ENCODE measurements at regions not wholly inside any gene's neighbourhood (a gene's known extent, or its start where the extent isn't known, plus 50 kb on each side); places are given as distances from the start of the nearest gene placed in this dataset.

DNA sequence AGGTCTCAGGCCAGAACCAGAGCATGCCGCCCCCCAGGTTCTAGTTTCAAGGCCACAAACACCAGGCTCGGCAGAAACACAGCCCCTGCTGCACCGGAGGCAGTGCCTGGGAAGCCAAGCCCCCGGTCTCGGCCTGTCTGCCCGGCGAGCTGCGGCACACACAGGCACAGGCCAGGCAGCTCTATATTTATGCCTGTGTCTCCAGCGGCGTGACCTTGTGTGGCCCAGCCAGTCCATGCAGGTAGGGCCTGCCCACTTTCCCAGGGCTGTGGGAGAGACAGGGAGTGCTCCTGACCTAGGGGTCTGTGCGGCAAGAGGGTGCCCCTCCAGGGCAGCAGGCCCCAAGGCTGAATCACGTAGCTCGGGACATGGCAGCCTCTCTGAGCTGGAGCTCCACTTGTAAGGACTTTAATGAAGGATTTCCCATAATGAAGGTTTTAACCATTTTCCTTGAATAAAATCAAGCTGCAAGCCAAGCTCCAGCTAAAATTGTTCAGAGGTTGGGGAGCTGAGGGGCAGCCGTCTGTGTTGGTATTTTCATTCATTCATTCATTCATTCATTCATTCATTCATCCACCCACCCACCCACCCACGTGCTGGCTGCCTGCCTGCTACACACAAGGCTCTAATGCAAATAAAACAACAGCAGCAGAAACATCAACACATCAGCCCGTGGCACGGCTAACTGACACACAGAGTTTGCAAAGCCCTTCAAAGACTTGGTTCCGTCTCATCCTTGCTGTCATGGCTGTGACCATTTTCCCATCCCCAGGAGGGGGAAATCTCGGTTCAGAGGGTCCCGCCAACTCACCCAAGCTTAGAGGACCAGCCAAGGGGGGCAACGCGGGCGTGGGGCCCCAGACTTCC lies 92.0 kb downstream of the RFLNA start:
- TF ChIP-seq, protein P1, sequence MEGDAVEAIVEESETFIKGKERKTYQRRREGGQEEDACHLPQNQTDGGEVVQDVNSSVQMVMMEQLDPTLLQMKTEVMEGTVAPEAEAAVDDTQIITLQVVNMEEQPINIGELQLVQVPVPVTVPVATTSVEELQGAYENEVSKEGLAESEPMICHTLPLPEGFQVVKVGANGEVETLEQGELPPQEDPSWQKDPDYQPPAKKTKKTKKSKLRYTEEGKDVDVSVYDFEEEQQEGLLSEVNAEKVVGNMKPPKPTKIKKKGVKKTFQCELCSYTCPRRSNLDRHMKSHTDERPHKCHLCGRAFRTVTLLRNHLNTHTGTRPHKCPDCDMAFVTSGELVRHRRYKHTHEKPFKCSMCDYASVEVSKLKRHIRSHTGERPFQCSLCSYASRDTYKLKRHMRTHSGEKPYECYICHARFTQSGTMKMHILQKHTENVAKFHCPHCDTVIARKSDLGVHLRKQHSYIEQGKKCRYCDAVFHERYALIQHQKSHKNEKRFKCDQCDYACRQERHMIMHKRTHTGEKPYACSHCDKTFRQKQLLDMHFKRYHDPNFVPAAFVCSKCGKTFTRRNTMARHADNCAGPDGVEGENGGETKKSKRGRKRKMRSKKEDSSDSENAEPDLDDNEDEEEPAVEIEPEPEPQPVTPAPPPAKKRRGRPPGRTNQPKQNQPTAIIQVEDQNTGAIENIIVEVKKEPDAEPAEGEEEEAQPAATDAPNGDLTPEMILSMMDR (IDR thresholded peaks at IDR 0.05): no peak
- DNase-seq (ENCODE audit: low spot score) (no peak), ATAC-seq (ENCODE audit: low FRiP score) (no peak)

DNA sequence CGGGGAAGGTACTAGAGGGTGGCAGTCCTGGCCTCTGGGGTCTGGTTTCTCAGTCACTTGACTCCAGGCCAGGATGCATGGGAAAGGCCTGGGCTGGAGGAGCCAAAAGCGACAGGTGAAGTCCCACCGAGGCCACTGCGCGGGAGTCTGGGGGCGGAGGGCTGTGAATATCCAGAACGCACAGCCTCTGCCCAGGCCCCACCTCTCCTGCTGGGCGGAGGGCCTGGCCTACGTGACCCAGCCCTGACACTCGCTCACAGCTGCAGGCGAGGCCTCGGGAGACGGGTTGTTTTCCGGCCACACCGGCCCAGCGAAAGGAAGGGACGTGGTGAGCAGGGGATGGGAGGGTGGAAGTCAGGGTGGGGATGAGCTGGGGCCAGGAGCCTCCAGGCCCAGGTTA lies 91.2 kb downstream of the RFLNA start:
- DNase-seq (ENCODE audit: low spot score) (no peak), ATAC-seq (ENCODE audit: low FRiP score) (no peak)
- TF ChIP-seq, protein P1 (IDR thresholded peaks at IDR 0.05): no peak

- no peak for DNase-seq (ENCODE audit: low spot score)
- TF ChIP-seq, protein P1 (IDR thresholded peaks at IDR 0.05): no peak
- ATAC-seq (ENCODE audit: low FRiP score): no peak
Measured at GRCh38 chr12:124385219-124385969, 90.5 kb downstream of the RFLNA start.

DNA sequence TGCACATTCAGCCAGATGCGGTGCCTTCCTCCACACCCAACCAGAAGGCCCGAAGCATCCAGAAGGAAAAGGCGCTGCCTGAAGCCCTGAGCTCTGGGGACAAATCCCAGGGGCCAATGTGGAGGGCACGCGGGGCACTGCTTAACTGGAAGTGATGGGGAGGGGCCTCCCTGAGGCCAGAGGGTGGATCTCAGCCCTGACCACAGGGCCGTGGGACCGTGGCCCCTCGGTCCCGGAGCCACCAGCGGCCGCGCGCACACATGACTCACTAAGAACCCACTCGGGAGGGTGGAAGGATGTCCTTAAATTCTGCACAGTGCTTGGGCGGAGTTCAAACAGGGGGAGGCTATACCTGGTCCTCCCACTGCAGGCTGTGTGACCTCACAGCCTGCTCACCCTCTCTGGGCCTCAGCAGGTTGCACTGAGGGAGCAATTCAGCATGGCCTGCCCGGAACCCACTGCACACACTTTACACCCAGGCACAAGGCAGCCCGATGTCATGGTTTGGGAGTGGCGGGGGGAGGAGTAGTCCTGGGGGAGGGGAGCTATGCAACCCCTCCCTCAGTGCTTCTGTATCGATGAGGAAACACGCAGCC lies 89.5 kb downstream of the RFLNA start:
- DNase-seq (ENCODE audit: low spot score): no peak
- no peak for ATAC-seq (ENCODE audit: low FRiP score)
- TF ChIP-seq, protein P1 (IDR thresholded peaks at IDR 0.05): no peak

DNA sequence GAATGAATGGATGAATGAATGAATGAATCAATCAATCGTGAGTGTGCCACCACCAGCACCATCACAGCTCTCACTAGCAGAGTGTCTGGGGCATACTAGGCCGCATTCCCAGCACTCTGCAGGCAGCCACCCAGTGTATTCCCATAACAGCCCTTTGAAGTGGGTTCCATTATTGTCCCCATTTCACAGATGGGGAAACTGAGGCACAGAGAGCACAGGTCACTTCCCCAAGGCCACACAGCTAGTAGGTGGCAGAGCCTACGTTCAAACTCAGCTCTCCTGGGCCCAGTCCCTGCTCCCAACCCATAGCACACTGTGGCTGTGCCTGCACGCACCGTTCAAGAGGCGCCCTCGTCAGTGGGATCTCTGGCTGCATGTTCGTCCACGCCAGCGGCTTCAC lies 88.1 kb downstream of the RFLNA start:
- ATAC-seq (ENCODE audit: low FRiP score) (no peak), DNase-seq (ENCODE audit: low spot score) (no peak)
- TF ChIP-seq, protein P1 (IDR thresholded peaks at IDR 0.05): no peak

DNA sequence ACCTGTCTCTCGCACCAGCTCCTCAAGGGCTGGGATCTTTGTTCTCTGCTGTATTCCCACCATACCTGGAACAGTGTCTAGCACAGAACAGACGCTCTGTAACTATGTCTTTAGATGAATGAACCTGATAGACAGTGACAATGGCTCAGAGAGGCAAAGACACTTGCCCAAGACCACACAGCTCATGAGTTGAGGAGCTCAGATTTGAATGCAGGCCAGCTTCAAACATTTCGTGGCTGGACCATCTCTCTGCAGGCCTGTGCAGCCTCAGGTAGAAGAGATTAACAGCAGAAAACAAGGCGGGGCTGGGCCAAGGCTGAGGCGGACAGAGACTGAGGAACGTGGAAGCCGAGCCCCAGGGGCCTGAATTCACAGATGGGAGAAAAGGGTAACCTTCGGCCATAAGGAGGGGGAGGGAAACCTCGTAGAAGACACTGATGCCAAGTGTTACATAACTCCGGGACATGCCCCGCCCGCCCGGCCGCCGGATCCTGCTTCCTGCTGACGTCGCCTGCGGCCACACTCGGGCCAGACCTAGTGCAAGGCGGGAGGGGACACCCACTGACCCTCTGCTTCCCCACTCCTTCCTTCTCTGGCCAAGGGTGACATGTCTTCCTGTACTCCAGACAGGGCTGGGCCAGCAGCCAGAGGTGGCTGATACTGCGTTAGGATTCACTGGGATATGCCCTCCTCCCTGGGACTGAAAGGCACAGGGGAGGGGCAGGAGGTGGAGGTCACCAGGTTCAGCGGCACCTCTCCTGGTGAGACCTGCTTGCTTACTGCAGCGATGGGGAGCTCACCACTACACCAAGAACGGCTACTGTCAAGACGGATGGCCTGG lies 86.8 kb downstream of the RFLNA start:
- DNase-seq (ENCODE audit: low spot score): peak; percentile 61
- ATAC-seq (ENCODE audit: low FRiP score): peak; percentile 19
- TF ChIP-seq, protein P1 (IDR thresholded peaks at IDR 0.05): no peak

Measured in omental fat pad (tissue), 3 donors.